GM10266 (cell line): ENCODE measurements at regions not wholly inside any gene's neighbourhood (a gene's known extent, or its start where the extent isn't known, plus 50 kb on each side); places are given as distances from the start of the nearest gene placed in this dataset.
"Not testable (repeated sequence)": the region's sequence is repeated elsewhere in the genome, so short reads cannot be mapped to it uniquely, and the experiment has no call there.

ENCODE experiments used
- DNase-seq: peaks from one replicate; pipeline ENCODE4 v3.0.0; 2012; ENCODE audit errors: extremely low spot score
- CTCF ChIP-seq: IDR thresholded peaks from 2 replicates; pipeline ENCODE4 v1.5.1; 2012; ENCODE audit warnings: mild to moderate bottlenecking, low read depth; ENCODE audit not compliant: control insufficient read depth, insufficient read depth; ENCODE audit errors: missing control alignments

- no peak for TF ChIP-seq CTCF
- no peak for DNase-seq
These were observed 190.0 kb downstream of the DSC3 start for GRCh38 chr18:30852541-30852940.

- not testable (repeated sequence) for DNase-seq
These were observed 203.4 kb downstream of the DSC3 start for GRCh38 chr18:30839056-30839561.

- DNase-seq, result no peak
- TF ChIP-seq CTCF, result no peak
These were observed 213.8 kb downstream of the DSC3 start for GRCh38 chr18:30828700-30829099.

GRCh38 chr18:30819619-30820018 is 222.9 kb downstream of the DSC3 start:
- no peak for DNase-seq
- TF ChIP-seq CTCF, result no peak

GRCh38 chr18:30814446-30814845 is 228.1 kb downstream of the DSC3 start:
- TF ChIP-seq CTCF, result no peak
- DNase-seq, result no peak

- no peak for DNase-seq
- TF ChIP-seq CTCF, result no peak
These were observed 231.0 kb downstream of the DSC3 start for GRCh38 chr18:30811580-30811979.

- TF ChIP-seq CTCF, result no peak
- no peak for DNase-seq
These were observed 232.0 kb downstream of the DSC3 start for GRCh38 chr18:30810580-30810979.

- no peak for DNase-seq
- no peak for TF ChIP-seq CTCF
These were observed 235.7 kb downstream of the DSC3 start for GRCh38 chr18:30806823-30807222.
